MV-4-11 (cell line): ENCODE measurements at regions not wholly inside any gene's neighbourhood (a gene's known extent, or its start where the extent isn't known, plus 50 kb on each side); places are given as distances from the start of the nearest gene placed in this dataset.
"Not testable (repeated sequence)": the region's sequence is repeated elsewhere in the genome, so short reads cannot be mapped to it uniquely, and the experiment has no call there.

ENCODE experiments used
- DNase-seq: peaks from one replicate; lab custom pipeline; 2025; lab: John Stamatoyannopoulos, UW

DNA sequence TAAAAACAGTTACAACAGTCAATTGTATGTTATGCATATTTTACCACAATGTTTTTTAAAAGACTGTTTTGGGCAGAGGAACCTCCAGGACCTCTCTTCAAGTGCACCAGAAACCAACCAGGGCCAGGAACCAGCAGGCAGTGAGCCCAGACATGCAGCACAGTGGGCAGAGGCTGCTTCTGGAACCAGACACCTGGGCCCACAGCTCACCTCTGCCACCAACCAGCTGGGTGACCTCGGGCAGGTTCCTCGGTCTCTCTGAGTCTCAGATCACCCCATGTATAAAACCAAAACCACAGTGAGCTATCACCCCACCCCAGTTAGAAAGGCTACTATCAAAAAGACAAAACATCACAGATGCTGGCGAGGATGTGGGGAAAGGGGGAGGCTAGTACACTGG is 161.0 kb downstream of the C16orf95 start:
- no peak for DNase-seq

DNA sequence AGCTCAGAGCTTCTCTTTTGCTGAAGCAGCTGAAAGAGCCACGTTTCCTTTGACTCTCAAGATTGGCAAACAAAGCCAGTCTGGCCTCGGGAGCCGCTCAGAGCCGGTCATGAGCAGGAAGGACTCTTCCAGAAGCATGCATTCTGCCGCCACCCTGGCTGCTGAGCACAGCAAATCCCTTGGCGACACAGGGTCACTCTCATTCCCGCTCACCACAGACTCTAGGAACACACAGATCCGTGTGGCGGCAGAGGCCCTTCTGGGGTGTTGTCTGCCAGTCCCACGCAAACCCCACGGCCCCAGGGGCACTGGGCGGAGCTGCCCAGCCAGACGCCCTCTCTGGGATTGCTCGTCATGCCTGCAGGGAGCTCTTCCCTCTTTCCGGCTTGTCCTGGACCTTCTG is 157.0 kb downstream of the C16orf95 start:
- DNase-seq: peak; percentile 9

DNA sequence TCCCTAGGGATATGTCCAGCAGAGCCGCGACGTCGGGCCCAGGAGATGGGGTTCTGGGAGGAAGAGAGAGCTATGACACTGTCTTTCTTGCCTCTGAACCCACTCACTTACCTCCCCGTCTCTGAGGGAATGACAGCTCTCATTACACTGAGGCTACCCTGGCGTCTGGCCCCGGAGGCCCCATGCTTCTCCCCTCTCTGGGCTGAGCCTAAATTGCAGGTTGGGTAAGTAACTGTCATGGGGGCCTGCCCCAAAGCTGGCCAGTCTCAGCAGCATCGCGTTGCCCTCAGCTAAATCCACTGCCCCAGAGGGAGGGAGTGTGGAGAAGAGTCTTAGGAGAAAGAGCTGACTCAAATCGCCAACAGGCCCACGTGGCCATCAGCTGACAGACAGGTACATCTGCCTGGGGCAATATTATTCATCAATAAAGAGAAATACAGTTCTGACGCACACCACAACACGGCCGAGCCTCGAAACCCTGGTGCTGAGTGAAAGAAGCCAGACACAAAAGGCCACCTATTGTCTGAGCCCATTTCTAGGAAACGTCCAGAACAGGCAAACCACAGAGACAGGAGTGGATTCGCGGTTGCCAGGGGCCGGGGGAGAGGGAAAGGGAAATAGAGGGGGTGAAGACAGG is 156.4 kb downstream of the C16orf95 start:
- DNase-seq: peak; percentile 68

DNA sequence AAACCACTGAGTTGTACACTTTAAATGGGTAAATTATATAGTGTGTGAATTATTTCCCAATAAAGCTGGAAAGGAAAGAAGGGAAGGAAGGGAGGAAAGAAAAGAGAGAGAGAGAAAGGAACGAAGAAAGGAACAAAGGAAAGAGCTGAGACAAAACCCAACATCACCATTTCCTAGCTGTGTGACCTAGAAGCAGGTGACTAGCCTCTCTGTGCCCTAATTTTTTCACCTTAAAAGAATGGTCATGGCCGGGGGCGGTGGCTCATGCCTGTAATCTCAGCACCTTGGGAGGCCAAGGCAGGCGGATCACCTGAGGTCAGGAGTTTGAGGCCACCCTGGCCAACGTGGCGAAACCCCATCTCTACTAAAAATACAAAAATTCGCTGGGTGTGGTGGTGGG is 155.8 kb downstream of the C16orf95 start:
- not testable (repeated sequence) for DNase-seq

DNA sequence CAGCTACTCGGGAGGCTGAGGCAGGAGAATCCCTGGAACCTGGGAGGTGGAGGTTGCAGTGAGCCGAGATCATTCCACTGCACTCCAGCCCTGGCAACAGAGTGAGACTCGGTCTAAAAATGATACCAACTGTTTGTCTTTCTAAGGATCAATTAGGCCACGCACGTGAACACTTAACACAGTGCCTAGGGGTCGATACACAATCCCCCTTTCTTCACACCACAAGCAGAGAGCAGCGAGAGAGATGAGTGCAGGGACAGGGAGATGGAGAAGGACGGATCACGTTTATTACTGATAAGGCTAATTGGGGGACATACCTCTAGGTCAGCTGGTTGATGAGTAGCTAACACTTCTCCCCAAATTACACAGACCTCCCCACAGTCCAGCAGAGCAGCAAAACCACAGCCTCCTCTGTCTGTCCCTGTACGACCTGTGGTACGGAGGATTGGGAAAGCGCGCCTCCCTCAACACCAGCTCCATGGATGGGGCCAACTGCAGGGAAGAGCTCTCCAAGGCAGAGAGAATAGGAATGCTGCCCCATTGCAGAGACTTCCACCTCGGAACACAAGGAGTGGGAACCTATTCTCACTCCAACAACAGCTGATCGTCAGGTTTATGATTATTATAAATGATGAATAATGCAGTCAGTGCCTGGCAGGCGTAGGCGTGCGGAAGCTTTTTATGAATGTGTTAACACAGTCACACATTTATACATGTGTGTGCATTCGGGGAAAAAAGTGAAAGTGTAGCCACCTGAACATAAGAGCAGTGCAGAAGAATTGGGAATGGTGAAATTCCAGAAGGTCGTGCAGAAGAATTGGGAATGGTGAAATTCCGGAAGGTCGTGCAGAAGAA is 155.1 kb downstream of the C16orf95 start:
- no peak for DNase-seq

DNA sequence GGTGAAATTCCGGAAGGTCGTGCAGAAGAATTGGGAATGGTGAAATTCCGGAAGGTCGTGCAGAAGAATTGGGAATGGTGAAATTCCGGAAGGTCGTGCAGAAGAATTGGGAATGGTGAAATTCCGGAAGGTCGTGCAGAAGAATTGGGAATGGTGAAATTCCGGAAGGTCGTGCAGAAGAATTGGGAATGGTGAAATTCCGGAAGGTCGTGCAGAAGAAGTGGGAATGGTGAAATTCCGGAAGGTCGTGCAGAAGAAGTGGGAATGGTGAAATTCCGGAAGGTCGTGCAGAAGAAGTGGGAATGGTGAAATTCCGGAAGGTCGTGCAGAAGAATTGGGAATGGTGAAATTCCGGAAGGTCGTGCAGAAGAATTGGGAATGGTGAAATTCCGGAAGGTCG is 154.4 kb downstream of the C16orf95 start:
- not testable (repeated sequence) for DNase-seq

DNA sequence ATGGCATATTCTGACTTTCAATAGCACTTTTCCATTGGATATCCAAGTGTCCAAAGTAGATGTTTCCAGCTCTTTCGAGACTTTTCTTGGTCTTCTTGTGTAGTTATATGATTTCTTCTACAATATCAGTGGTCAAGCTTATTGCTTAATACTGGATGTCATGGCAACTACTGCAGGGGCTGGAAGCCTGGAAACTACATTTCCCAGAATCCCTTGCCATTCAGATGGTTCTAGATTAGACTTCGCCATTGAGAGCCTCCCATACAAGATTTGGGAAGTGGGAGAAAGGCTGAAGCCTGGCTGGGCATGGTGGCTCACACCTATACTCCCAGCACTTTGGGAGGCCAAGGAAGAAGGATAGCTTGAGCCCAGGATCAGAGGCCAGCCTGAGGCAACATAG is 153.6 kb downstream of the C16orf95 start:
- peak; percentile 45 for DNase-seq

DNA sequence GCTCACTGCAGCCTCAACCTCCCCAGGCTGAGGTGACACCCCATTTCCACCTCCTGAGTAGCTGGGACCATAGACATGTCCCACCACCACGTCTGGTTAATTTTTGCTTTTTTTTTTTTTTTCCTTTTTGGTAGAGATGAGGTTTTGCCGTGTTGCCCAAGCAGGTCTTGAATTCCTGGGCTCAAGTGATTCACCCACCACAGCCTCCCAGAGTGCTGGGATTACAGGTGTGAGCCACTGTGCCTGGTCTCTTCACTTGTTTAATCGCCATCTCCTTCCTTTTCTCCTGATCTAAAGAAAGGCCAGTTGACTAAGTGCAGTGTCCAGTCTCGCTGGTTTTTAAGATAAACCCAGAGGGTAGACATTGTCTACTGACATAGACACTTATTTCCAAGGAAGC is 152.0 kb downstream of the C16orf95 start:
- no peak for DNase-seq

DNA sequence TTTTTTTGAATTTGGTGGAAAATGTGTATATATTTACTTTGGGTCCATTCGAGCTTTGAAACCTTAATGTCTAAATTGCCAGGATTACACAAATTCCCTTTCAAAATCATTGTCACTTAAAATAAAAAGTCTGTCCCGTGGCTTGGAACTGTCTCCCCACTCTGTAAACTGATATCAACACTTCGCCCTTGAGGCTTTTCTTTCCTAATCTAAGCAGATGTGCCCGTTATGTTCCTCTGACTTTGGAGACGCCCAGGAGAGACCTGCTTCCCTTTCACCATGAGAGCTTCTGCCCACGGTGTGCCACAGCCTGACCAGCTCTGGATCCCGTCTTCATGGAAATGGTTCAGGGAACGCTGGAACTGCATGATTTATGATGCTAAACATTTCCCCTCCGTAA is 151.3 kb downstream of the C16orf95 start:
- DNase-seq: no peak

DNA sequence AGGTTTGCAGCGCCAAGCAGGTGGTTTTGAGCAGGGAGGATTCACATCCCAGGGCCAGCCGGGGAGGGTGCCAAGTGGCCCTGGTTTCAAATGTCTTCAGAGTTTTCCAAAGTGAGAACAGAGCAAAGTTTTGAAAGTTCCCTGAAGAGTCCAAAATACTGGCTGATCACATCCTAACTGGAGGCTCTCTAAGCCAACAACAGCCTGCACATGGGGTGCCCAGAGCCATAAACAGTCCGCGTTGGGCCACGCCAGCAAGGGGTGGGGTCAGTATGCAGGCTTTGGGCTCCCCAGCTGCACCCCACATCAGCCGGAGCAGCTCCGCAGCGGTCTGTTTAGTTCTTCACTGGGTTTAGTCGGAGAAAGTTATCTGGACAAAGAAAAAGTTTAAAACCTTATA is 150.9 kb downstream of the C16orf95 start:
- DNase-seq: no peak

DNA sequence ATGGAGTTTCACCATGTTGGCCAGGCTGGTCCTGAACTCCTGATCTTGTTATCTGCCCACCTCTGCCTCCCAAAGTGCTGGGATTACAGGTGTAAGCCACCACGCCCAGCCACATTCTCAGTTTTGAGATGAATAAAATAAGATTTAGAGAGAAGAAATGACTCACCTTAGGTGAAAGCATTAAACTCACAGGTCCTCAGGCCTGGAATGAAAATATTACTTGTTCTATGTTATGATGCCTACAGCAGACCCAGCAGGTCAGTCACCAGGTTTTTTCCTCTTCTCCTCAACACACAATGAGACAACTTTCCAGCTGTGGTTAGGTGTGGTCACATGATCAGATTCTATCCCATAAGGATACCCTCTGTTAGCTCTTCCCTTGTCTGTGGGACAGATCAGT is 150.3 kb downstream of the C16orf95 start:
- DNase-seq: no peak

DNA sequence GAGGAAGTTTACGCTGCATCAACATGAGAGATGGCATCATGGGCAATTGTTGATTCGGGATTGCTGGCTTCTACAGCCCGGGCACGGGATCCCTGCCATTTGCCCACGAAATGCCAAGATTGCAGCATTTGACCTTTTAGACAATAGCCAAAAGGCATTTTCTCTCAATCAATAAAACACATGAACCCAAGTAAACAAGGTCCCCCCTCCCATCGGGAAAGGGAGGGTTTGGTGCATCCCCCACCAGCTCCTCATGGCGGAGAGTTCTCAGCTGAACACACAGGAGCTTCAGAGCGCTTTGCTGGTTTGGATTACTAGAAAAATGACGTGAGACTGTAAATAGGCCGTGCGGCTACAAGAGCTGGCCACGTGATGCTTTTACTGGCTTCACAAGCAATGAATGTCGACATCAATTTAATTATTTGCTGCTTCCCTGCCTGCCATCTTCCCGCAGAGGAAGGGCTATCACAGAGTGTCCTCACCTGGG is 147.6 kb downstream of the C16orf95 start:
- DNase-seq: no peak

DNA sequence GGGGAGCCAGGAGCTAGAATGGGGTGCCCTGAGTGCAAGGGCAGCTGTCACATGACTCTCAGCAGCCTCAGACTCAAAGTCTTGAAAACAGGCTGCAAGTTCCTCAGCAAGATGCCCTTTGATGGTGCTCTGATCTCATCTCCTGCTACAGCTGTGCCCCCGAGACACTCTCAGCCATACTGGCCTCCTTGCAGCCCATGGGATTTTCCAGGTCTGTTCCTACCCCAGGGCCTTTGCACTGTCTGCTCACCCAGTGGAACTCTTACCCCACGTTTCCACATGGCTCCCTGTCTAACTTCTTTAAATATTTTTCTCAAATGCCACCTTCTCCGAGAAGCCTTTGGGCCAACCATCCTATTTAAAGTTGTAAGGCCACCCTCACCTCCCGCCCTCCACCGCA is 146.9 kb downstream of the C16orf95 start:
- no peak for DNase-seq

DNA sequence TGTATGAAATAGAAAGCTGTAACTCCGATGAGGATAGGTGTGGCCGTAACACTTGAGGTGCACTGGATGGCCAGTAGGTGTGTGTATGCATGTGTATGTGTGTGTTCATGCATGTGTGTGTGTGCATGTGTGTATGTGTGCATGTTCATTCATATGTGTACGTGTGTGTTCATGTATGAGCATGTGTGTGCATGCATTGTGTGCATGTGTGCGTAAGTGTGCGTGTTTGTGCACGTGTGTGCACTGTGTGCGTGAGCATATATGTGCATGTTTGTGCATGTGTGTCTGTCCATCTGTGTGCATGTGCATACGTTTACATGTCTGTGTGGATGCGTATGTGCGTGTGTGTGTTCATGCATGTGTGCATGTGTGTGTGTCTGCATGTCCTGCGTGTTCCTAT is 145.5 kb downstream of the C16orf95 start:
- no peak for DNase-seq

DNA sequence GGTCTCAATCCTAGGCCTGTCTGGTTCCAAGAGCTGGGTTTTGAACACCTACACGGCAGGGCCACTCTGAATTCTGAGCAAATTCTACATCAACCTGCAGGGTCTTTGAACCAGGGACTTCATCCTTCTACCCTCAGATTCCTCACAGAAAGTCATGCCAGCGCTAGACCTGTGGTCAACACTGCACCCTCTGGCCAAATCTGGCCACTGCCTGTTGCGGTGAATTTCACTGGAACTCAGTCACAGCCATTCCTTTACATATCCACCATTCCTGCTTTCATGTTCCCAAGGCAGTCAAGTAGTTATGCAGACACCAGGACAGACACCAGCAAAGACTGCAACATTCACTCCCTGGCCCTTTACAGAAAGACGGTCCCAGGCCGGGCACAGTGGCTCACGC is 144.6 kb downstream of the C16orf95 start:
- no peak for DNase-seq

DNA sequence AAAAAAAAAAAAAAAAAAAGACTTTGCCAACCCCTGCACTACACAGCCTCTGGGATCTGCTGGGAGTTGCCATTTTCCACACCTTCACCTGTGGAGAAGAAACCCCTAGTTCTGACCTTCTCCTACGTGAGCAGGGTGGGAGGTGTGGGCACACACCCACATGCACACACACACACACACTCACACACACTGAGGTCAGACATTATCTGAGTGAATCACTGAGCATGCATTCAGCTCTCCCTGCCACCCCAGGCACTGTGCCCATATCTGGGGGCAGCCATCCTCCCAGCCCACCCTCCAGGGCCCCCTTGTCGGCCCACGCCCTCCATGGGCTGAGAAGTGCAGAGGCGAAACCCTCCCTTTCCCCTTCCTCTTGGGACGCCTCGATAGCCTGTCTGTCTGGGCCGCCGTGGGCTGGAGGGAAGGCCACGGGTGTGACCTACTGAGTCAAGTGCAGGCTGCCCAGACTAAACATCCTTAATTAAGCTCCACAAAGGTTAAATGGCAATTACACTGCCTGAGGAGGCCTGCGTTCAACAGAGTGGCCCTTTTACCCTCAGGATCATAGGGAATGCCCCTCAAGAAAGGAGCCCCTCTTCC is 143.8 kb downstream of the C16orf95 start:
- no peak for DNase-seq

DNA sequence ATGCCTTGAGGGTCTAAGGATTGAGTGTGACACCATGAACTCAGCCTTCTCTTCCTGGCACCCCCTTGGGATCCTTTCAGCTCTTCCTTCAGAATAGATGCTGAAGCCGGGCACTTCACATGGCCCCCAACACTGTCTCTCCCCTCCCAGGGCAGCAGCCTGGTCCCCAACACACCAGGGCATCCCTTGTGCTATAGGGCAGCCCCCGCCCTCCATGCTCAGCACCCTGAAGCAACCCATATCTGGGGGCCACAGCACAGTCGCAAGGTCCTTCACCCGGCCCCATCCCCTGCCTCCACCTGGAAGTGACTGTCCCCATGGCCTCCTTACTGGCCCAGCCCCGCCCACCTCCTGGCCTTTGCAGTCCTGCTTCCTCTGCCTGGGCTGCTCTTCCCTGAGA is 143.1 kb downstream of the C16orf95 start:
- no peak for DNase-seq

DNA sequence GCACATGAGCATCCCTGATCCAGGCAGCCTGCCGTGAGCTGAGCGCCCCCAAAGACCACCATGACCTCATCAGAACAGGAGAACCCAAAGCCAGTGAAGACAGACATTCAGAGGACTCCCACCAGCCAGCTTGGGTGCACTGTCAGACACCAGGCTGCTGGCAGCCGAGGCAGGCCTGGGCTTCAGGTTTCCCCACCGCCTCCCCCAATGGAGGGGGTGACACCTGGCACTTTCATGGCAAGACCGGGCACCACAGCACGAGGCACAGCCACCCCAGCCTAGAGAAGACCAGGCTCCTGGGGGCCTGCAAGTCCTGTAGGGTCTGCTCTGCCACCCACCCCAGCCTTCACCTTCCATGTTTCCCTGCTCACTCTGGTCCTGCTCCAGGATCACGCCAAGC is 140.5 kb downstream of the C16orf95 start:
- DNase-seq: no peak

DNA sequence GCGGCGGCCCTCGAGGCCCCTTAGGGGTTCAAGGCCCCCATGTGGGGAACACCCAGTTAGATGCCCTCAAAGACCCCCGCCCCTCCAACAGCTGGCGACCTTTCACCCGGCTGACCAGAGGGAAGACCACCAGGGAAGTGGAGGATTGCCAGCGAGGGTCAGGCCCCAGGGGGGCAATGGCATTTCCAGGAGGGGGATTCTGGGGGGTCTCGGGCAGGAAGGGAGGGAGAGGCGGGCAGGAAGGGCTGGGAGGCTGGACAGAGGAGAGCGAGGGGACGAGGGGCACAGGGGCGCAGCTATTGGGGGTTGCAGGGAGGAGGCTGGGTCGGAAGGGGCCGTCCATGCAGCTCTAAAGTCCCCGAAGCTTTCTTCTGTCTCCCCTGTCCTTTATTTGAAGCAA is 139.5 kb downstream of the C16orf95 start:
- no peak for DNase-seq

DNA sequence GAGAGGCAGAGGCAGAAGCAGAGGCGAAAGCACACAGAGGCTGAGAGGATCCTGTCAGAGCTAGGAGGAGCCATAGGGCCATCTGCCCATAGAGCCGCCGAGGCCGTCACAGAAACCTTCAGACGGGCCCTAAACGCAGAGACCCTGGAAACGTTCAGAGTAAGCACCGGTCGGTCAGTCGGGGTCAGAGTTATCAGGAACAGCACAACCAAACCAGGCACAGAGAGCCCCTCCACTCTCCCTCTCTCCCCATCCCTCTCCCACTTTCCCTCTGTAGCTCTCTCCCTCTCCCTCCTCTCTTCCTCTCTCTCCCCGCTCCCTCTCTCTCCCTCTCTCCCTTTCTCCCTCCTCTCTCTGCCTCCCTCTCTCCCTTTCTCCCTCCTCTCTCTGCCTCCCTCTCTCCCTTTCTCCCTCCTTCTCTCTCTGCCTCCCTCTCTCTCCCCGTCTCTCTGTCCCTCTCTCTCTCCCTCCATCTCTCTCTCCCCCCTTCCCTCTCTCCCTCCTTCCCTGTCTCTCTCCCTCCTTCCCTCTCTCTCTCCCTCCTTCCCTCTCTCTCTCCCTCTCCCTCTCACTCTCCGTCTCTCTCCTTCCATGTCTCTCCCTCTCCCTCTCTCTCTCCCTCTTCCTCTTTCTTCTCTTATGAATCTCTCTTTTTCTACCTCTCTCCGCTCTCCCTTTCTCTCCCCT is 138.9 kb downstream of the C16orf95 start:
- DNase-seq: no peak

DNA sequence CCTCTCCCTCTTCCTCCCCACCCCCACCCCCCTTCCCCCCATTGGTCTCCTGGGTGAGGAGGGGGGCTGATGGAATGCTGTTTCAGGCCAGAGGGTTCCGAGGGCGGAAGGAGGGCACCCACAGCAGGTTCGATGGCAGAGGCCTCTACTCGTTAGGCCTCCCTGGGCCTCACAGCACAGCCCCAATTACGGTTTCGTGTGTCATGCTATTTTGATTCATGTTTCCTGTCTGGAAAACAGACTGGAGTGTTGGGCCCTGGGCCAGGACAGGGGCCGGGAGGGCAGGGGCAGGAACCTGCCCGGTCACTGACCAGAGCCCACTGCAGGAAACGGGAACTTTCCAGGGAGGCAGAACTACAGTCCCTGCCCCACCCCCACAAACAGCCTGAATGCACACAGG is 138.2 kb downstream of the C16orf95 start:
- no peak for DNase-seq

DNA sequence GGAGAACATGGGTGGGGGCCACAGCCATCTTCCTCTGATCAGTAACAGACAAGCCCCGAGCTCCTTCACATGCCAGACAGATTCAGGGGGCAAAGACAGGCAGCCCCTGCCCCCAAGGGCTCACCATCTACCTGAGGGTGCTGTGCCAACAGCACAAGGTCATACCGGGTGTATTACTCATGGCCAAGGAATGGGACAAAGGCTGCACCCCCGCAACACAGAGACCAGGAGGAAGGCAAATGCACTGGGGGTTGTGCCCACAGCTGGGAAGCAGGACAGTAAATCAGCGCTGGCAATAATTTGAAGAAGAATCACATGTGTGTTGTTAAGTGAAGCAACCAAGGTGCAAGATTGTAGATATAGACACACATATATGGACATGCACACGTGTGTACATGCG is 137.1 kb downstream of the C16orf95 start:
- DNase-seq: no peak

DNA sequence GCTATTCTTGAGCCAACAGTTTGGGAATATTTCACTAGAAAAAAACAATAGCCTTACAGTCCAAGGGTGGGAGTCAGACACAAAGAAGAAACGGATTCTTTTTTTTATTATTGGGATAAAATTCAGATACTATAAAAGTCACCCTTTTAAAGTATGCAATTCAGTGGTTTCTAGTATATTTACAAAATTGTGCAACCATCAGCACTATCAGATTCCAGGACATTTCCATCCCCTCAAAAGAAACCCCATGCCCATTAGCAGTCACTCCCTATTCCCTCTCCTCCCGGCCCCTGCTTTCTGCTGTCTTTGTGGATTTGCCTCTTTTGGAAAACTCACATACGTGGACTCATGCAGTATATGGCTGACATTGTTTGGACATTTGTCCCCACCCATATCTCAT is 134.4 kb downstream of the C16orf95 start:
- no peak for DNase-seq
